Body of pancreas (tissue), 4 donors: ENCODE measurements at regions not wholly inside any gene's neighbourhood (a gene's known extent, or its start where the extent isn't known, plus 50 kb on each side); places are given as distances from the start of the nearest gene placed in this dataset.
"Not testable (repeated sequence)": the region's sequence is repeated elsewhere in the genome, so short reads cannot be mapped to it uniquely, and the experiment has no call there.

Experiments
- ATAC-seq: fragments of 150-250 bp; one replicate; pipeline ENCODE4 v1.9.1; 2016
- DNase-seq, 4 donors: peaks; one replicate each; pipeline ENCODE4 v3.0.0-alpha.2; 2019
- H3K27ac ChIP-seq, 4 donors: fragments of 200-600 bp; sonication (generic); 1 replicate in 3 of 4; 2 replicates in 1 of 4; pipeline versions ENCODE4 v1.5.1 to v1.6.1; 2016 to 2019; ENCODE audit warnings: mild to moderate bottlenecking in 1 of 4, mixed read lengths in 1 of 4, moderate library complexity in 1 of 4
- H3K27me3 ChIP-seq, 2 donors: fragments of 200-600 bp; sonication (generic); one replicate each; pipeline ENCODE4 v1.6.0; 2016; ENCODE audit warnings: mild to moderate bottlenecking in 1 of 2
- H3K36me3 ChIP-seq, 2 donors: fragments of 200-600 bp; sonication (generic); replicated peaks in 1 of 2; 2 replicates each; pipeline ENCODE4 v1.5.1; 2016; ENCODE audit warnings: low read depth in 2 of 2; ENCODE audit not compliant: insufficient read depth in 1 of 2
- H3K4me1 ChIP-seq: fragments of 200-600 bp; sonication (generic); one replicate; pipeline ENCODE4 v1.6.0; 2016
- H3K4me3 ChIP-seq, 2 donors: fragments of 200-600 bp; sonication (generic); 1 replicate in 1 of 2; 2 replicates in 1 of 2; pipeline ENCODE4 v1.5.1; 2016 to 2019
- H3K9me3 ChIP-seq, 3 donors: fragments of 200-600 bp; sonication (generic); 1 replicate in 2 of 3; 2 replicates in 1 of 3; pipeline ENCODE4 v1.5.1; 2016
- CTCF ChIP-seq, 7 experiments: fragments of 450-650 bp in 4 of 7; fragments of 200-600 bp in 3 of 7; sonication (generic) in 3 of 7; IDR thresholded peaks; one replicate each; pipeline ENCODE4 v1.5.1; 2016 to 2019; ENCODE audit warnings: antibody characterized with exemption in 7 of 7
- POLR2A ChIP-seq, 3 donors: fragments of 450-650 bp; IDR thresholded peaks; one replicate each; pipeline ENCODE4 v1.6.1; 2016; ENCODE audit warnings: antibody characterized with exemption in 3 of 3, mild to moderate bottlenecking in 2 of 3
- WGBS, 2 donors: methylation state at CpG; one replicate each; pipeline ENCODE4 v1.1.5; 2017; 5-methylcytosine and 5-hydroxymethylcytosine counted together
- intact Hi-C: fragments of 100-400 bp; cut with DNase I; formaldehyde crosslinking; loops from one replicate; pipeline ENCODE4 v1.15.1; 2023

GRCh38 chr9:1539216-1539615 lies 475.9 kb upstream of the SMARCA2 start:
- Histone ChIP-seq H3K9me3 (no peaks in the 10 kb centered on the region), H3K4me3 (no peak overlapping the region), H3K27ac (no peak overlapping the region), H3K4me1 (no peaks in the 10 kb centered on the region), H3K36me3 (no peaks in the 10 kb centered on the region), H3K27me3 (no peaks in the 10 kb centered on the region)
- no peak for ATAC-seq
- 63 to 67% methylated on average over 2 of the region's 2 CpGs for WGBS, 2 donors
- intact Hi-C loops = no loop called here
- no peak for DNase-seq
- TF ChIP-seq POLR2A (IDR thresholded peaks at IDR 0.05) = no peak
- TF ChIP-seq CTCF (IDR thresholded peaks at IDR 0.05) = no peak

- intact Hi-C loops = no loop called here
- H3K4me1 ChIP-seq = no peaks in the 10 kb centered on the region
- H3K4me3 ChIP-seq = no peak overlapping the region
- no peaks in the 10 kb centered on the region for H3K9me3 ChIP-seq
- DNase-seq = no peak
- TF ChIP-seq POLR2A (IDR thresholded peaks at IDR 0.05) (no peak), CTCF (IDR thresholded peaks at IDR 0.05) (no peak)
- H3K27me3 ChIP-seq = no peaks in the 10 kb centered on the region
- ATAC-seq = no peak
- no peak overlapping the region for H3K27ac ChIP-seq
- 28 to 41% methylated on average over 1 of the region's 1 CpG for WGBS, 2 donors
- no peaks in the 10 kb centered on the region for H3K36me3 ChIP-seq
Observed at GRCh38 chr9:1550636-1551035, 464.5 kb upstream of the SMARCA2 start.

- 50 to 60% methylated on average over 5 of the region's 5 CpGs for WGBS, 2 donors
- intact Hi-C loops = no loop called here
Observed at GRCh38 chr9:1554081-1555035, 460.8 kb upstream of the SMARCA2 start.

GRCh38 chr9:1558666-1559065 lies 456.5 kb upstream of the SMARCA2 start:
- H3K36me3 ChIP-seq, ATAC-seq, H3K27ac ChIP-seq, H3K9me3 ChIP-seq, H3K4me1 ChIP-seq, H3K27me3 ChIP-seq, DNase-seq, H3K4me3 ChIP-seq, intact Hi-C loops: not testable (repeated sequence)
- WGBS, 2 donors = 85 to 88% methylated on average over 3 to 10 of the region's 10 CpGs

More at GRCh38 chr9:1554081-1555035, 460.8 kb upstream of the SMARCA2 start:
- DNase-seq = no peak
- Histone ChIP-seq H3K27me3 (no peaks in the 10 kb centered on the region), H3K27ac (no peak overlapping the region), H3K36me3 (no peaks in the 10 kb centered on the region), H3K4me3 (no peak overlapping the region), H3K4me1 (no peaks in the 10 kb centered on the region), H3K9me3 (no peaks in the 10 kb centered on the region)
- ATAC-seq = no peak
- TF ChIP-seq POLR2A (IDR thresholded peaks at IDR 0.05) = no peak
- no peak for TF ChIP-seq CTCF (IDR thresholded peaks at IDR 0.05)

GRCh38 chr9:1575939-1576338 lies 439.2 kb upstream of the SMARCA2 start:
- DNase-seq (no peak), ATAC-seq (no peak)
- H3K4me1 ChIP-seq = no peaks in the 10 kb centered on the region
- H3K4me3 ChIP-seq = no peak overlapping the region
- intact Hi-C loops = no loop called here
- TF ChIP-seq CTCF (IDR thresholded peaks at IDR 0.05) = no peak
- no peak for TF ChIP-seq POLR2A (IDR thresholded peaks at IDR 0.05)
- 57 to 75% methylated on average over 1 of the region's 1 CpG for WGBS, 2 donors
- H3K27me3 ChIP-seq = no peaks in the 10 kb centered on the region
- no peaks in the 10 kb centered on the region for H3K36me3 ChIP-seq
- H3K27ac ChIP-seq = no peak overlapping the region
- H3K9me3 ChIP-seq = no peaks in the 10 kb centered on the region
